ENCODE measurements at regions not wholly inside any gene's neighbourhood (a gene's known extent, or its start where the extent isn't known, plus 50 kb on each side); places are given as distances from the start of the nearest gene placed in this dataset.

DNA sequence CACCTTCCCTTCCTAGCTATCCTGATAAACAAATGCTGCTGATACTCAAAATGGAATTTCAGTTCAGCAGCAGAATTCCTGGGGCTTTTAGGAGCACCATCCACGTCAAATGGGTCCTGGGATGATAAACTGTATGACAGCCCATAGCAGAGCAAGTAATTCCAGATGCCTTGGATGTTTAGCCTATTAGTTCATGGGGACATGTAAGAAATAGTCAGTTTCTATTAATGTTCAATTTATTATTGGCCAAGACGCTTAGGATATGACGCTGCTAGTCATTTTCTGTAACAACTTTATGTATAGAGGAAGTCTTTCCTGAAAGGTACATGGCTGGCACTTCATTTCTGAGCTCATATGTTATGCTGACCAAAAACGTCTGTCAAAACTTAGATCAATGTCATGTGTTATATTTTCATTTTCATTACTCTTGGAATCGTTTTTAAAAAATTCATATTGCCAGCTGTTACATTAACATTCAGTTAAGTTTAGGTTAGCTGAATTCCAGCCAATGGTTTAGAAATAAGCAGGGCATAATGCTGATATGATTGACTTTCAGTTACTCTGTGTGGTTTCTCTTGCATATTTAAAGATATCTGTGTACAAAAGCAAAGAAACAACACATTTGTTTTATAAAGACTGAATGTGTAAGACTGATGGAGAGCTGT, 243.8 kb downstream of the CSNK1G3 start:
- H3K4me3 Mint-ChIP-seq = no peak overlapping the region
- POLR2A ChIA-PET = no interaction called here
- intact Hi-C loops (cut with micrococcal nuclease) = no loop called here
- TF ChIP-seq, protein P1, sequence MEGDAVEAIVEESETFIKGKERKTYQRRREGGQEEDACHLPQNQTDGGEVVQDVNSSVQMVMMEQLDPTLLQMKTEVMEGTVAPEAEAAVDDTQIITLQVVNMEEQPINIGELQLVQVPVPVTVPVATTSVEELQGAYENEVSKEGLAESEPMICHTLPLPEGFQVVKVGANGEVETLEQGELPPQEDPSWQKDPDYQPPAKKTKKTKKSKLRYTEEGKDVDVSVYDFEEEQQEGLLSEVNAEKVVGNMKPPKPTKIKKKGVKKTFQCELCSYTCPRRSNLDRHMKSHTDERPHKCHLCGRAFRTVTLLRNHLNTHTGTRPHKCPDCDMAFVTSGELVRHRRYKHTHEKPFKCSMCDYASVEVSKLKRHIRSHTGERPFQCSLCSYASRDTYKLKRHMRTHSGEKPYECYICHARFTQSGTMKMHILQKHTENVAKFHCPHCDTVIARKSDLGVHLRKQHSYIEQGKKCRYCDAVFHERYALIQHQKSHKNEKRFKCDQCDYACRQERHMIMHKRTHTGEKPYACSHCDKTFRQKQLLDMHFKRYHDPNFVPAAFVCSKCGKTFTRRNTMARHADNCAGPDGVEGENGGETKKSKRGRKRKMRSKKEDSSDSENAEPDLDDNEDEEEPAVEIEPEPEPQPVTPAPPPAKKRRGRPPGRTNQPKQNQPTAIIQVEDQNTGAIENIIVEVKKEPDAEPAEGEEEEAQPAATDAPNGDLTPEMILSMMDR (IDR thresholded peaks at IDR 0.05) = no peak
- DNase-seq = no peak
- H3K4me1 Mint-ChIP-seq (ENCODE audit: low read depth) = no peaks in the 10 kb centered on the region
- CTCF ChIA-PET = no interaction called here
- H3K9me3 Mint-ChIP-seq = no peaks in the 10 kb centered on the region
- H3K27me3 Mint-ChIP-seq = no peaks in the 10 kb centered on the region
- H3K27ac Mint-ChIP-seq = no peak overlapping the region
- H3K36me3 Mint-ChIP-seq (ENCODE audit: low read depth) = no peaks in the 10 kb centered on the region
- no peak for ATAC-seq

- Mint-ChIP-seq H3K27me3 (no peaks in the 10 kb centered on the region), H3K4me3 (no peak overlapping the region), H3K27ac (no peak overlapping the region), H3K4me1 (ENCODE audit: low read depth) (no peaks in the 10 kb centered on the region), H3K36me3 (ENCODE audit: low read depth) (no peaks in the 10 kb centered on the region), H3K9me3 (no peaks in the 10 kb centered on the region)
- TF ChIP-seq, protein P1 (IDR thresholded peaks at IDR 0.05) = no peak
- ChIA-PET CTCF (interaction anchor here (0.9 kb wide), 1 partner anchor 12 kb away, joined by 3 read pairs; no protein-coding TSS in a partner anchor), POLR2A (no interaction called here)
- DNase-seq (no peak), ATAC-seq (no peak)
- intact Hi-C loops (cut with micrococcal nuclease) = no loop called here
Measured at GRCh38 chr5:123754908-123755307, 242.9 kb downstream of the CSNK1G3 start.

DNA sequence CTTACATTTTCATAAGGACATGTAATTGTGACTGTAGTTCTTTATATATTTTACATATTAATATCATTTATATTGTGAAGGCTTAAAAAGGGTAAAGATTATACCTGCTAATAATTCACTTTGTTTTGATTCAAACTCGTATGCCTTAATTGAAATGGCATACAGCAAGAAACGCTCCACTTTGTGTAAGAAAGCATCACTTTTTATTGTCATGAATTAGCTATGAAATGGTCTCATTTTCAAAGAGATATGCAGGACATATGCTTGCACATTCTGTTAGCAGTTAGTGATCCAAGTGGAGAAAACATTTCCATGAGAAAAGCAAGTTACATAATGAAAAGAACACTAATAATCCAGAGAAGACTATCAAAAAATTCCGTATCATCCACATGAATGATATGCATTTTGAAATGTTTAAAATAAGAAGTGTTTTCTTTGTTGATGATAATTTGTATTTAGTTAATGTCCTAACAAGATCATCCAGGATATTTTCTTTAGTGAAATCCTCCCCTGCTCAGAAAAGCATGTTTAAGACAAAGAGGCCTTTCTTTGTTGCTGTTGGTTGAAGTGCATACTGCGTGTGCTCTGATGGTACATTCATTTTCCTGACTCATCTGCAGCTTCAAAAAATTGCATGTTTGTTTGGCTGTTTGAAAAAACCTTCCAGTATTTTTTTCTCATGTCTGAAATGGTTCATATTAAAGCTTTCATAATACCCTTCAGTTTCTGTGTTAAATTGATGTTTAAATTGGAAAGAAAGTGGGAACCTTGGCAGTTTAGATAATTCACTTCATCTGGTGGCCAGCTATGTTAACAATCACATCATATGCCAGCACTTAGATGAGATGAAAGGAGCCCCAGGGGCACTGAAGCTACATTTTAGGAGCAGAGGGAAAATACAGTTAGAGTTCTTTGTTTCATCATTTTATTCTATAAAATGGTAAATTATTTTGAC, 242.2 kb downstream of the CSNK1G3 start:
- H3K27ac Mint-ChIP-seq = no peak overlapping the region
- H3K4me1 Mint-ChIP-seq (ENCODE audit: low read depth) = no peaks in the 10 kb centered on the region
- ChIA-PET CTCF (interaction anchor here (0.9 kb wide), 1 partner anchor 12 kb away, joined by 3 read pairs; no protein-coding TSS in a partner anchor), POLR2A (no interaction called here)
- intact Hi-C loops (cut with micrococcal nuclease) = no loop called here
- no peaks in the 10 kb centered on the region for H3K27me3 Mint-ChIP-seq
- H3K36me3 Mint-ChIP-seq (ENCODE audit: low read depth) = no peaks in the 10 kb centered on the region
- TF ChIP-seq, protein P1 (IDR thresholded peaks at IDR 0.05) = no peak
- ATAC-seq = no peak
- no peak overlapping the region for H3K4me3 Mint-ChIP-seq
- no peak for DNase-seq
- H3K9me3 Mint-ChIP-seq = no peaks in the 10 kb centered on the region

DNA sequence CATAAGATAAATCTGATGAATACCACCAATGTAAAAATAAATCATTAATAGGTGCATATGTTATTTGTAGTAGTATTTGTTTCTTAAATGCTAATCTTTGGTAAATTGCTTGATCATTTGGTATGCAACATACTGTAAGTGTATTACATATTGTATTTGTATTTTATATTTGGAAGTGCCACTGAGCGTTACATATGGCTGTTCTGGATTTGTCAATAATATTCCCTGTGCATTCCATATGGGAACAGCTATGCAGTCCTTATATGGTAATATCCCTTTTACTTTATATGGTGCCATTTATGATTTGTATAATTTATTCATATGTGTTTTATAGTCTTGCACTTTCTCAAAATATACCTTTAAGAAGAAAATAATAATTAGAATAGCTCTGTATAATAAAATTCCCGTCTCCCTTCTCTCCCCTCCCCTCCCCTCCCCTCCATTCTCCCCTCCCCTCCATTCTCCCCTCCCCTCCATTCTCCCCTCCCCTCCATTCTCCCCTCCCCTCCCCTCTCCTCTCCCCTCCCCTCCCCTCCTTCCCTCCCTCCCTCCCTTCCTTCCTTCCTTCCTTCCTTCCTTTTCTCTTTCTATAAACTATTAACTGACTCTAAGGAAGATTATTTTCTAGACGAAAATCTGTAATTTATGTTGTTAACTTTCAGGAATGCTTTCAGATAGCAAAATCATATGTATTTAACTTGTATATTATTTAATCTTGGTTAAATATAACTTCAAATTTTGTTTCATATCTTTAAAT, 241.4 kb downstream of the CSNK1G3 start:
- no peaks in the 10 kb centered on the region for H3K27me3 Mint-ChIP-seq
- H3K4me1 Mint-ChIP-seq (ENCODE audit: low read depth) = no peaks in the 10 kb centered on the region
- TF ChIP-seq, protein P1 (IDR thresholded peaks at IDR 0.05) = no peak
- ChIA-PET CTCF (no interaction called here), POLR2A (no interaction called here)
- H3K27ac Mint-ChIP-seq = no peak overlapping the region
- H3K36me3 Mint-ChIP-seq (ENCODE audit: low read depth) = no peaks in the 10 kb centered on the region
- DNase-seq = no peak
- intact Hi-C loops (cut with micrococcal nuclease) = no loop called here
- no peak for ATAC-seq
- no peak overlapping the region for H3K4me3 Mint-ChIP-seq
- H3K9me3 Mint-ChIP-seq = no peaks in the 10 kb centered on the region
